Activated CD8-positive, alpha-beta T cell treated with anti-CD3 and anti-CD28 coated beads, Interleukin-2, amount 10 ng/mL, durations not matched to agents 7 days and 5 days (primary cell): ENCODE measurements at regions not wholly inside any gene's neighbourhood (a gene's known extent, or its start where the extent isn't known, plus 50 kb on each side); places are given as distances from the start of the nearest gene placed in this dataset.

Experiments used
- ATAC-seq: fragments of 150-1000 bp; cut with Tn5 transposase; one replicate; pipeline ENCODE4 v1.10.0; 2021; ENCODE audit warnings: moderate library complexity
- CTCF ChIA-PET: fragments of 350-600 bp; sonication (Branson Sonifier 250); formaldehyde crosslinking; loops from one replicate; lab custom pipeline; 2021; ENCODE audit warnings: antibody characterized with exemption; lab: Charles Lee
- POLR2A ChIA-PET: fragments of 350-600 bp; sonication (Branson Sonifier 250); formaldehyde crosslinking; loops from one replicate; lab custom pipeline; 2021; ENCODE audit warnings: antibody characterized with exemption; lab: Charles Lee
- DNase-seq: peaks from one replicate; pipeline ENCODE4 v3.0.0-alpha.2; 2020
- H3K27ac Mint-ChIP-seq: one replicate; pipeline ENCODE4 v1.8.0; 2021; ENCODE audit warnings: mild to moderate bottlenecking, mixed read lengths
- H3K27me3 Mint-ChIP-seq: one replicate; pipeline ENCODE4 v1.8.0; 2021; ENCODE audit warnings: low read depth, mixed read lengths
- H3K36me3 Mint-ChIP-seq: one replicate; pipeline ENCODE4 v1.8.0; 2021; ENCODE audit warnings: low read depth, mixed read lengths
- H3K4me1 Mint-ChIP-seq: one replicate; pipeline ENCODE4 v1.8.0; 2021; ENCODE audit warnings: low read depth, mixed read lengths
- H3K4me3 Mint-ChIP-seq: one replicate; pipeline ENCODE4 v1.8.0; 2021; ENCODE audit warnings: mild to moderate bottlenecking, mixed read lengths
- H3K9me3 Mint-ChIP-seq: one replicate; pipeline ENCODE4 v1.8.0; 2022; ENCODE audit warnings: mixed read lengths; ENCODE audit not compliant: insufficient read depth

GRCh38 chr9:22288661-22289060 is 158.0 kb upstream of the DMRTA1 start:
- Mint-ChIP-seq H3K4me1 (no peaks in the 10 kb centered on the region), H3K4me3 (no peak overlapping the region), H3K27me3 (no peaks in the 10 kb centered on the region), H3K27ac (no peak overlapping the region), H3K9me3 (no peaks in the 10 kb centered on the region), H3K36me3 (no peaks in the 10 kb centered on the region)
- ChIA-PET CTCF (interaction anchor here (1.0 kb wide), 1 partner anchor 475 kb away, joined by 3 read pairs; no protein-coding TSS in a partner anchor), POLR2A (no interaction called here)
- no peak for DNase-seq
- ATAC-seq: no peak

DNA sequence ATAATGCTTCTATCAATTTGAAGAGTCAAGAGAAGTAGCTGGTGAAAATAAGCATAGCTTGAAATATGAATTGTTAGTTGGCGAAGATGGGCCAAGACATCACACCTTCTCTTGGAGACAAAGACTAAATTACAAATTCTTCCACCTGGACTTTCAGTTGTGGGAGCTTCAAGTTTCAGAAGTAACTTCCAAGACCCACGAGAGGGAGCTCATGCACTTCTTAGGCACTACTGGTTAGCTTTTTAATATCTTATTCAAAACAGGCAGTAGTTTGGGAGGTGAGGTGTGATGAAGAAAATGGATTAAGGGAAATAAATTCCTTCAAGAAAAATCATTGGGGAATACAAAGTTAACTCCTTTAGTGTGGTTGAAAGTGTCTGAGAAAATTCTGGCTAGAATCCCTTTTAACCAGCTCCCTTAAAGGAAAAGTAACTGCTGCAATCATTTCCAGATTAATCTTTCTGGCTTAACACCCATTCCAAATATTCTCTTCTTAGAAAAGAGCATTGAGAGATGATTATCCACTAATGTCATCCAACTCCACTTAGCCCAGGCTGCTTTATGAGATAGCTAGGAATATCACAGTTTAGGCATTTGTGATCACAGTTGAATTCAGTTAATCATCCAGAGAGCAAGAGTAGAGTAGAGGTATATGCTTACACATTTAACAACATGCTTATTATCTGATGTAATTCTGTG is 139.5 kb upstream of the DMRTA1 start:
- Mint-ChIP-seq H3K27ac (no peak overlapping the region), H3K4me1 (no peaks in the 10 kb centered on the region), H3K4me3 (no peak overlapping the region), H3K9me3 (no peaks in the 10 kb centered on the region), H3K36me3 (no peaks in the 10 kb centered on the region), H3K27me3 (no peaks in the 10 kb centered on the region)
- ChIA-PET POLR2A (no interaction called here), CTCF (interaction anchor here (0.5 to 1.4 kb wide), 4 partner anchors 9 to 145 kb away, joined by 3 to 14 read pairs (median 3); no protein-coding TSS in a partner anchor)
- ATAC-seq: no peak
- peak; percentile 25 for DNase-seq

- Mint-ChIP-seq H3K27me3 (no peaks in the 10 kb centered on the region), H3K36me3 (no peaks in the 10 kb centered on the region), H3K9me3 (no peaks in the 10 kb centered on the region), H3K27ac (no peak overlapping the region), H3K4me3 (no peak overlapping the region), H3K4me1 (no peaks in the 10 kb centered on the region)
- ATAC-seq (no peak), DNase-seq (no peak)
- ChIA-PET CTCF (no interaction called here), POLR2A (no interaction called here)
Observed at GRCh38 chr9:22308177-22308576, 138.4 kb upstream of the DMRTA1 start.

- ATAC-seq: no peak
- Mint-ChIP-seq H3K4me3 (no peak overlapping the region), H3K27me3 (no peaks in the 10 kb centered on the region), H3K36me3 (no peaks in the 10 kb centered on the region), H3K4me1 (no peaks in the 10 kb centered on the region), H3K27ac (no peak overlapping the region), H3K9me3 (peaks cover 8% of the 10 kb centered on the region)
- ChIA-PET CTCF (interaction anchor here (1.2 kb wide), 1 partner anchor 10 kb away, joined by 3 read pairs; no protein-coding TSS in a partner anchor), POLR2A (no interaction called here)
- DNase-seq: no peak
Observed at GRCh38 chr9:22316645-22317044, 130.0 kb upstream of the DMRTA1 start.

DNA sequence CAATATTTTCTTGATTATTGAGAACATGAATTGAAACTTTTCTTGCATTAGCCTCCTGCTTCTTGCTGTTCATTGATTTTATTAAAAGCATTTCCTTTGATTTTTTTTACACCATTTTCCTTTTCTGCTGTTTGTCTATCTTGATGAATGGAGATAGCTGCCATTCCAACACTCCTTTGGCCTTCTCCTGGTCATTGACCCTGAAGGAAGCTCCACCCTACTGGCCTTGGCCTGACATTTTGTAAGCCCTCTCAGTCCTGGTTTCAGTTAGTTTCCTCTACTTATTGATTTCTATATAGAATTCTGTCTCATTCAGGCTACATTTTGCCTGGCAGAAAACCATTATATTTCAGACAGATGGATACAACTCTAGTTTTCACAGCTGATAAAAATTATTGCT is 115.1 kb upstream of the DMRTA1 start:
- no peak for DNase-seq
- POLR2A ChIA-PET: no interaction called here

GRCh38 chr9:22332202-22332601 is 114.4 kb upstream of the DMRTA1 start:
- DNase-seq (no peak), ATAC-seq (no peak)
- Mint-ChIP-seq H3K4me3 (no peak overlapping the region), H3K27ac (no peak overlapping the region), H3K36me3 (no peaks in the 10 kb centered on the region), H3K4me1 (no peaks in the 10 kb centered on the region), H3K27me3 (no peaks in the 10 kb centered on the region), H3K9me3 (no peaks in the 10 kb centered on the region)
- ChIA-PET POLR2A (no interaction called here), CTCF (no interaction called here)

More for the DNA sequence above, 115.1 kb upstream of the DMRTA1 start:
- Mint-ChIP-seq H3K4me1 (no peaks in the 10 kb centered on the region), H3K4me3 (no peak overlapping the region), H3K36me3 (no peaks in the 10 kb centered on the region), H3K27me3 (no peaks in the 10 kb centered on the region), H3K9me3 (no peaks in the 10 kb centered on the region), H3K27ac (no peak overlapping the region)
- ATAC-seq: no peak
- CTCF ChIA-PET: no interaction called here

- H3K4me3 Mint-ChIP-seq: no peak overlapping the region
- CTCF ChIA-PET: no interaction called here
- POLR2A ChIA-PET: no interaction called here
Observed at GRCh38 chr9:22337261-22337660, 109.4 kb upstream of the DMRTA1 start.

GRCh38 chr9:22342491-22343217 is 104.0 kb upstream of the DMRTA1 start:
- Mint-ChIP-seq H3K4me3 (no peak overlapping the region), H3K4me1 (no peaks in the 10 kb centered on the region), H3K27ac (no peak overlapping the region), H3K36me3 (no peaks in the 10 kb centered on the region), H3K9me3 (no peaks in the 10 kb centered on the region), H3K27me3 (no peaks in the 10 kb centered on the region)
- DNase-seq (no peak), ATAC-seq (no peak)
- CTCF ChIA-PET: no interaction called here
- POLR2A ChIA-PET: no interaction called here

More at GRCh38 chr9:22337261-22337660, 109.4 kb upstream of the DMRTA1 start:
- H3K27me3 Mint-ChIP-seq: no peaks in the 10 kb centered on the region
- ATAC-seq: no peak
- no peak overlapping the region for H3K27ac Mint-ChIP-seq
- no peaks in the 10 kb centered on the region for H3K9me3 Mint-ChIP-seq
- H3K36me3 Mint-ChIP-seq: no peaks in the 10 kb centered on the region
- no peaks in the 10 kb centered on the region for H3K4me1 Mint-ChIP-seq
- DNase-seq: no peak

DNA sequence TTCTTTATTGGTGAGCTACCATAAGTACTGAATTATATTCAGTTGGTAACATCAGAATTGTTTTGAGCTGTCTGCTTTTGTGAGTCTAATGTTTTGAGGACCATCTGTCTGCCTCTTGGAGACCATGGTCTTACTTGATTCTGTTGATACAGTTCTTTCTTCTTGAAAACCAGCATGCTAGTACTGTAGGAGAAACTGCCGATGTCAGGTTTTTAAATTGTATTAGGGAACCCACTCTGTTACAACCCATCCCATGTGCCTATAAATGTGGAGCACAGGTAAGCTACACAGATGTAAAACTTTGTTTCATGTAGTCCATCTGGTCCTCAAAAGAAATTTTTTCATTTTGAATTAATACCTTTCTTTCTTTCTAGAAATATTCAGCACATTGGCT is 103.4 kb upstream of the DMRTA1 start:
- CTCF ChIA-PET: no interaction called here

DNA sequence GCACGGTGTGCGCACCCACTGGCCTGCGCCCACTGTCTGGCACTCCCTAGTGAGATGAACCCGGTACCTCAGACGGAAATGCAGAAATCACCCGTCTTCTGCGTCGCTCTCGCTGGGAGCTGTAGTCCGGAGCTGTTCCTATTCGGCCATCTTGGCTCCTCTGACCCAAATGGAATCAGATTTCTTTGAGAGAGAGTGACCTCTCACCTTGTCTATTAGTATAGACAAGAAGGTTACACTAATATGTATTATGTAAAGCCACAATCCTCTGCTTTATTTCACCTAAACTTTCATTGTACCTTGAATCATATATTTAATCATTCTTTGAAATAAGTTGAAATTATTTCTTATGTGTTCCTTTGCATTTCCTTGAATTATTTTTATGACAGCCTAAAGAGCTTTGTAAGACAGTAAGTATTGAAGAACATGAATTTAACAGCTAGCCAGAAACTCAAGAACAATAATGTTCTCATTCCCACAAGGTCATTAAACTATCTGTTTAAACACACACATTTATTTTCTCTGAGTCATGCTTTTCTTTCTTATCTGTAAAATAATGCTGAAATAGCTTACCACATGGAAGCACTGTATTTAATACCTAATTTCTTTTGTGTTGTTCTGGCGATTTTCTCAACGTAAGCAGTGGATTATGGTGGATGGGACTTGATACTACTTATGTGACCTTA is 91.8 kb upstream of the DMRTA1 start:
- POLR2A ChIA-PET: no interaction called here
- H3K36me3 Mint-ChIP-seq: no peaks in the 10 kb centered on the region
- no peak overlapping the region for H3K27ac Mint-ChIP-seq
- no peak overlapping the region for H3K4me3 Mint-ChIP-seq
- CTCF ChIA-PET: no interaction called here
- H3K4me1 Mint-ChIP-seq: no peaks in the 10 kb centered on the region
- DNase-seq (no peak), ATAC-seq (no peak)
- H3K27me3 Mint-ChIP-seq: no peaks in the 10 kb centered on the region
- no peaks in the 10 kb centered on the region for H3K9me3 Mint-ChIP-seq

More for the DNA sequence above, 103.4 kb upstream of the DMRTA1 start:
- no peaks in the 10 kb centered on the region for H3K4me1 Mint-ChIP-seq
- no peak overlapping the region for H3K27ac Mint-ChIP-seq
- no peak overlapping the region for H3K4me3 Mint-ChIP-seq
- no peaks in the 10 kb centered on the region for H3K27me3 Mint-ChIP-seq
- no peak for DNase-seq
- H3K9me3 Mint-ChIP-seq: no peaks in the 10 kb centered on the region
- H3K36me3 Mint-ChIP-seq: no peaks in the 10 kb centered on the region
- no peak for ATAC-seq
- POLR2A ChIA-PET: interaction anchor here (0.5 kb wide), 1 partner anchor 752 kb away, joined by 3 read pairs; no protein-coding TSS in a partner anchor

DNA sequence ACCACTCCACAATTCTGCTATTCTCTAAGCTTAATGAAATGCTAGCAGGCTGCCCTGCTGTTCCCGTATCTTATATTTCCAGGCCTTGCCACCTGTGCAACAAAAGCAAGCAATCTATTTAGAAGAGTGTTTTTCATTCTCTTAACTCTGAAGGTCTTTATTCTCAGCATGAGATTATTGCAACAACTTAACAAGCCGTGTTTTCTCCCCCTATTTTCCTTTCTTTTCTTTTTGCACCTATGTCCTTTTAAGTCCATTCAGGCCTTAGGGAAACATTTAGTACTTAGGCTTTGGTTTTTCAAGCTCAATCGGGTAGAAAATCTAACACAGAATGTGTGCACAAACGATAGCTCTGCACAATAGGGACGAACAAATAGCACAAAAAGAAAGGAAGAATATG is 89.6 kb upstream of the DMRTA1 start:
- CTCF ChIA-PET: no interaction called here
- H3K27me3 Mint-ChIP-seq: no peaks in the 10 kb centered on the region
- H3K36me3 Mint-ChIP-seq: no peaks in the 10 kb centered on the region
- no peaks in the 10 kb centered on the region for H3K9me3 Mint-ChIP-seq
- H3K27ac Mint-ChIP-seq: no peak overlapping the region
- POLR2A ChIA-PET: interaction anchor here (0.6 kb wide), 1 partner anchor 80 kb away, joined by 3 read pairs; no protein-coding TSS in a partner anchor
- no peak for DNase-seq
- ATAC-seq: no peak
- no peak overlapping the region for H3K4me3 Mint-ChIP-seq
- H3K4me1 Mint-ChIP-seq: no peaks in the 10 kb centered on the region

GRCh38 chr9:22363421-22363887 is 83.2 kb upstream of the DMRTA1 start:
- Mint-ChIP-seq H3K27me3 (no peaks in the 10 kb centered on the region), H3K27ac (no peak overlapping the region), H3K4me1 (no peaks in the 10 kb centered on the region), H3K9me3 (peaks cover 7% of the 10 kb centered on the region), H3K36me3 (no peaks in the 10 kb centered on the region), H3K4me3 (no peak overlapping the region)
- POLR2A ChIA-PET: no interaction called here
- DNase-seq: no peak
- ATAC-seq: no peak
- CTCF ChIA-PET: no interaction called here
